Heart left ventricle (tissue), 13 donors: ENCODE measurements at regions not wholly inside any gene's neighbourhood (a gene's known extent, or its start where the extent isn't known, plus 50 kb on each side); places are given as distances from the start of the nearest gene placed in this dataset.

Experiments
- CTCF ChIP-seq, 12 donors: fragments of 200-600 bp; sonication (generic) in 4 of 12; IDR thresholded peaks; one replicate each; pipeline versions ENCODE4 v1.5.0 to v1.8.0; 2018 to 2022; ENCODE audit warnings: antibody characterized with exemption in 12 of 12, mild to moderate bottlenecking in 5 of 12
- POLR2A ChIP-seq, 2 donors: fragments of 450-650 bp; IDR thresholded peaks; one replicate each; pipeline ENCODE4 v1.6.1; 2017; ENCODE audit warnings: antibody characterized with exemption in 2 of 2, mild to moderate bottlenecking in 2 of 2, moderate library complexity in 2 of 2
- donor health status: ischemic (EF 13 %, LVEDD 7.1; RV severe dilation, severe dysfunction).
- donor health status: DM: no; HTN: yes; CAD: no.
- donor health status: DM: no; HTN: no; CAD: no.
- donor health status: ischemic (EF 25% LVEDD 6.9; RV normal size, moderate dysfunction).
- donor health status: ischemic (EF 25% LVEDD 5.7; RV mildly dilated, moderate dysfunction).
- donor health status: ischemic (EF 35%, LVEDD 5.7; RV mildly dilated, moderate dysfunction).
- donor health status: nonischemic (EF 11% LVEDD 7.7; RV severe dilation, severe dysfunction).
- donor health status: DM: yes; HTN: yes; CAD: no.
- donor health status: PGD.
- donor health status: ischemic (EF 29% LVEDD 5.4; RV normal size, mild dysfunction).
- donor health status: nonischemic (EF 23%, LVEDD 6.1; RV moderate dilation, normal function).

- TF ChIP-seq CTCF (IDR thresholded peaks at IDR 0.05) = no peak
- no peak for TF ChIP-seq POLR2A (IDR thresholded peaks at IDR 0.05)
Observed at GRCh38 chr17:69757688-69758430, 317.2 kb upstream of the KCNJ16 start.
